PFSK-1 (cell line): ENCODE measurements at regions not wholly inside any gene's neighbourhood (a gene's known extent, or its start where the extent isn't known, plus 50 kb on each side); places are given as distances from the start of the nearest gene placed in this dataset.

Source experiments
- FOXP2 ChIP-seq: optimal IDR thresholded peaks from 2 replicates; pipeline ENCODE3; 2011; ENCODE audit warnings: borderline replicate concordance, control low read depth, inconsistent platforms; ENCODE audit not compliant: insufficient read depth; ENCODE audit errors: extremely low read length, extremely low read depth
- POLR2AphosphoS5 ChIP-seq: IDR thresholded peaks from 2 replicates; pipeline ENCODE4 v1.6.1; 2012; ENCODE audit warnings: low read depth, mild to moderate bottlenecking, control low read depth, low read length, moderate library complexity
- TAF1 ChIP-seq: IDR thresholded peaks from 2 replicates; pipeline ENCODE4 v1.6.1; 2012; ENCODE audit warnings: low read length, control low read depth, borderline replicate concordance; ENCODE audit not compliant: insufficient read depth
- TF ChIP-seq, protein P1 (sequence below), 2 experiments: IDR thresholded peaks; 2 replicates each; pipeline versions ENCODE4 v1.6.1 to v1.8.0; 2011 to 2012; ENCODE audit warnings: low read depth in 2 of 2, low read length in 2 of 2, control low read depth in 1 of 2, inconsistent platforms in 1 of 2, mild to moderate bottlenecking in 1 of 2, moderate library complexity in 1 of 2; ENCODE audit not compliant: insufficient read depth in 1 of 2

DNA sequence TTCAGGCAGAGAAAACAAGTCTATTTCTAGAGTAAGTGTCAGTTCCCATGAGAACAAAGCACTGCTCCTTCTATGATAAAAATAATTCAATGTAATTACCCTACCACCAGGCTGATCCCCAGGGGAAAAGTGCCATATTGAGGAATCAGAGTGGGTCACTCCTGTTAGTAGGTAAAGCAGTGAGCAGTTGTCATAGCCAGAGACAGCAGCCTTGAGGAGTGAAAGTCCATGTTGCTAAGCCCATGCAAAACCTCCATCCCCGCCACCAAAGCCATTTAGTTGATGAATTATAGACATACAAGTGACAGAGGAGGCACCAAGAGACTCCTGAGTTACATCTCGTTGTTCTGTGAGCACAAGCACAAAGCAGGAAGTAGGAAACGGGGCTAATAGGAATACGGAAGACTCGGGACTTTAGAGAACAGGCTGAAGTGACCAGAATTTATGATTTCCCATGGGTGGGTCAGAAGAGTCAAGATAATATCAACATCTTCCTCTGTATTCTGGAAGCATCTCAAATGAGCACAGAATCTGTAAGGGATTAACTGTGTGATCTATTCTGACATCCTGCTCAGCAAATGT, 197.9 kb downstream of the MAFB start:
- TF ChIP-seq, protein P1, sequence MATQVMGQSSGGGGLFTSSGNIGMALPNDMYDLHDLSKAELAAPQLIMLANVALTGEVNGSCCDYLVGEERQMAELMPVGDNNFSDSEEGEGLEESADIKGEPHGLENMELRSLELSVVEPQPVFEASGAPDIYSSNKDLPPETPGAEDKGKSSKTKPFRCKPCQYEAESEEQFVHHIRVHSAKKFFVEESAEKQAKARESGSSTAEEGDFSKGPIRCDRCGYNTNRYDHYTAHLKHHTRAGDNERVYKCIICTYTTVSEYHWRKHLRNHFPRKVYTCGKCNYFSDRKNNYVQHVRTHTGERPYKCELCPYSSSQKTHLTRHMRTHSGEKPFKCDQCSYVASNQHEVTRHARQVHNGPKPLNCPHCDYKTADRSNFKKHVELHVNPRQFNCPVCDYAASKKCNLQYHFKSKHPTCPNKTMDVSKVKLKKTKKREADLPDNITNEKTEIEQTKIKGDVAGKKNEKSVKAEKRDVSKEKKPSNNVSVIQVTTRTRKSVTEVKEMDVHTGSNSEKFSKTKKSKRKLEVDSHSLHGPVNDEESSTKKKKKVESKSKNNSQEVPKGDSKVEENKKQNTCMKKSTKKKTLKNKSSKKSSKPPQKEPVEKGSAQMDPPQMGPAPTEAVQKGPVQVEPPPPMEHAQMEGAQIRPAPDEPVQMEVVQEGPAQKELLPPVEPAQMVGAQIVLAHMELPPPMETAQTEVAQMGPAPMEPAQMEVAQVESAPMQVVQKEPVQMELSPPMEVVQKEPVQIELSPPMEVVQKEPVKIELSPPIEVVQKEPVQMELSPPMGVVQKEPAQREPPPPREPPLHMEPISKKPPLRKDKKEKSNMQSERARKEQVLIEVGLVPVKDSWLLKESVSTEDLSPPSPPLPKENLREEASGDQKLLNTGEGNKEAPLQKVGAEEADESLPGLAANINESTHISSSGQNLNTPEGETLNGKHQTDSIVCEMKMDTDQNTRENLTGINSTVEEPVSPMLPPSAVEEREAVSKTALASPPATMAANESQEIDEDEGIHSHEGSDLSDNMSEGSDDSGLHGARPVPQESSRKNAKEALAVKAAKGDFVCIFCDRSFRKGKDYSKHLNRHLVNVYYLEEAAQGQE (IDR thresholded peaks at IDR 0.05; ENCODE audit: insufficient read depth in 1 of 2, low read depth in 2 of 2, low read length in 2 of 2), result no peak
- TF ChIP-seq FOXP2 (no peak), TAF1 (no peak), POLR2AphosphoS5 (no peak)
